ENCODE measurements at regions not wholly inside any gene's neighbourhood (a gene's known extent, or its start where the extent isn't known, plus 50 kb on each side); places are given as distances from the start of the nearest gene placed in this dataset.
"Not testable (repeated sequence)": the region's sequence is repeated elsewhere in the genome, so short reads cannot be mapped to it uniquely, and the experiment has no call there.

GRCh38 chr9:3773362-3774060, 247.7 kb upstream of the RFX3 start:
- ATAC-seq: no peak

- ATAC-seq: no peak
These were observed 243.8 kb upstream of the RFX3 start for GRCh38 chr9:3769646-3770045.

DNA sequence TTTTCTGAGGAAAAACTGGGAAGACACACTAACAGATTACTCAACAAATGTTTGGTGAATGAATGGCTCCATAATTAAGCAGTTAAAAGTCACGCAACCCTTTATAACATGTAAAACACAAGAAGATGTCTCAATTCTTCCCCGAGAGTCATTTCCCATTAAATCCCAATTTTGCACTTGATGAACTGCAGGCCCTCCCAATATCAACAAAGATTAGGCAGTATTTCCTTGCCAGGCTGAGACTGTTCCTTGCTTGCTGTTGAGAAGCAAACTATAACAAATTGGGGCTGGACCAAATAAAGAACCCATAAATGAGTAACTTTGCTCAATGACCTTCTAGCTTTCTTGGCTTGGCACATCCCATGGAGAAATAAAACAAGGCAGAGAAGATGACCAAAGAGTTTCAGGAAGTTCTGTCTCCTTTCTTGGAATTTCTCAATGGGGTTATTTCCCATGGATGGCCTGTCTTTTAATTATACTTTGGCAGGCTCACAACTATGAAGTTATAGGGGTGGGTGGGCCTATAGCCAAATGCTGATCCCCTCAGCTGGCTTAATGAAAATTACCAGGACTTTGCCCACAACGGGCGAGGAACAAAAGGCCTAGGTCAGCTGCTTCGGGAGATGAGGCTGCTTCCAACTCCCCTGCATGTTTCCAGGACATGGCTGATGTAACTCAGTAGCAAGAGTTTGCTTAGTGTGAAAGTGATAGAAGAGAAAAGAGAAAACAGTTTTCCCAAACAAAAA, 243.1 kb upstream of the RFX3 start:
- no peak for ATAC-seq

DNA sequence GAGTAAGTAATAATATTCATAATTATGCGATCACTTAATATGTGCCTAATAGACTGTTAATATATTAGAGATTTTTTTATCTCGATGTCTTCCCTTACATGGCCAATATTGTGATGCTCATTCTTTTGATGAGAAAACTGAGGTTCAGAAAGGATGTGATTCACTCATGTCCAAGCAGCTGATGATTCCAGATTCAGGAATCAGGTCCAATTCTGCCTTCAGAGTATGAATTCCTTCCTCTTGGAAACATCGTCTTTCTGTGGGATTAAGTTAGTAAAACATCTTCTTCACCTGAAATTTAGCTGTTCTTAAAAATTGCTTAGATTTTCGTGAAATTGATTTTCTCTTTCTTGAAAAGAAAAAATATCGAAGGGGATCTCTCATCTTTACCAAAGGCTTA, 242.5 kb upstream of the RFX3 start:
- no peak for ATAC-seq

- ATAC-seq: no peak
These were observed 236.3 kb upstream of the RFX3 start for GRCh38 chr9:3762076-3762475.

DNA sequence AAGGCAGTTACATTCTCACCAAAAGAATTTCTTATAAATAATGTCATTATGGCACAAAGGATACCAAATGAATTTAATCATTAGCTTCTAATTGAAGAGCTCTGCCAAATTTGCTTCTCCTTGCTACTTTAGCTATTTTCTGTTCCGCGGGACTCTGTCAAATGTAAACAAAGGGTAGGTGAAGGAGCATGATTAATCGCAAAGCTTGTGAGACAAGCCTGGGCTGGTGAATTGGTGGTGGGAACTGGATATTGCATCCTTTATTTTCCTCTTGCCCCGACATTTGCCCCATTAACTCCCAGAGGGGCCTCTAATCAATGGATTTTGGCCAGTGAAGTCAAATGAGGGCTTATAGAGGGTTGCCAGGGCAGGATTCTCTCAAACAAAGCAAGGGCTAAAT, 234.2 kb upstream of the RFX3 start:
- peak; percentile 78 for ATAC-seq

DNA sequence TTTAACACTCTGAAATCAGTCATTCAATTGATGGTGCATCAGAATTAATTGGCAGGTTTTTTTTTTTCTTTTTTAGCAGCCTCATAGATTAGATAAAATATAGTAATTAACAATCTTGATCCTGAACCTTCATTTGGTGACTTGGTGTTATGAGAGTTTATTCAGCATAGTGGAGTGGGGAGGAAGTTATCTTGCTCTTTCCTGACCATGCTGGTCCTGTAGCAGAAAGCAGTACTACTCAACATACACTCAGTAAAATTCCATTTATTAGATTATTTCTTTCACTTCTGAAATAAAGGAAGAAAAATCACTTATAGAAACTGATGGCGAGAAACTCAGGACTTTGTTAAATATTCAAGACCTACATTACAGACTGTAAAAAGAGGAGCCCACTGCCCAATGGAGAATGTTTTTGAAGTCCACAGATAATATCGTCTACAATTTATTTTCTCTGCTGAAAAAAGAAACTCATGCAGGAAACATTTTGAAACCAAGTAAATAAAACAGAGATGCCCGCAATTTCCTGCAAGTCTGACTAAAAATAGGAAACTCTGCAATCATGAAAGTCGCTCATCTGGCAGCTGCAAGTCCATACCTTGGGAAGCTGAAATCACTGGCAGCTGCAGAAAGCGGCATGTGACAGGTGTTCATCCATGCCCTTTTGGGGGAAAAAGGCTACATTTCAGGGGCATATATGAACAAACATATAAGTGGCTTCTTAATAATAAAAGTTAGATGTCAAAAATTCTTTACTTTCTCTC, 233.2 kb upstream of the RFX3 start:
- ATAC-seq: no peak

DNA sequence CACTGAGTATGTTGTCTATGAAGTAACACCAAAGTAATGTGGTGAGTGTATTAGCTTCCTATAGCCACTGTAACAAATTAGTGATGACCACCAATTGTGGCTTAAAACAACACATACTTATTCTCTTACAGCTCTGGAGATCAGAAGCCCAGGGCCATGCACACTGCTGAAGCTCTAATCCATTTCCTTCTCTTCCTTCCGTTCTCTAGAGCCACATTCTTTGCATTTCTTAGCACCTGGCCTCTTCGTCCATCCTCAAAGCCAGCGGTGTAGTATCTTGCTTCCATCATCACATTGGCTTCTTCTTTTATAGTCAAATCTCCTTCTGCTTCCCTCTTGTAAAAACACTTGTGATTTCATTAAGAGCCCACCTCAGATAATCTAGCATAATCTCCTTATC, 230.3 kb upstream of the RFX3 start:
- ATAC-seq: no peak

- no peak for ATAC-seq
These were observed 225.4 kb upstream of the RFX3 start for GRCh38 chr9:3751125-3751758.

DNA sequence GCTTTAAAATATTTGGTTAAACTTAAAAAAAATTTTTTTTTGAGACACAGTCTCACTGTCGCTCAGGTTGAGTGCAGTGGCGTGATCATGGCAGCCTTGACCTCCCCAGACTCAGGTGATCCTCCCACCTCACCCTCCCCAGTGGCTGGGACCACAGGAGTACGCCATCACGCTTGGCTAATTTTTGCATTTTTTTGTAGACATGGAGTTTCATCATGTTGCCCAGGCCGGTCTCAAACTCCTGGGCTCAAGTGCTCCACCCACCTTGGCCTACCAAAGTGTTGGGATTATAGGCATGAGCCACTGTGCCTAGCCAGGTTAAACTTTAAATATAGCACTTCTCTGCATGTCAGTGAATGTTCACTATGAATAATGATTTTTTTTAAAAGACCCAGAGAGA, 224.5 kb upstream of the RFX3 start:
- no peak for ATAC-seq

- ATAC-seq: peak; percentile 98
These were observed 220.8 kb upstream of the RFX3 start for GRCh38 chr9:3746296-3747275.

DNA sequence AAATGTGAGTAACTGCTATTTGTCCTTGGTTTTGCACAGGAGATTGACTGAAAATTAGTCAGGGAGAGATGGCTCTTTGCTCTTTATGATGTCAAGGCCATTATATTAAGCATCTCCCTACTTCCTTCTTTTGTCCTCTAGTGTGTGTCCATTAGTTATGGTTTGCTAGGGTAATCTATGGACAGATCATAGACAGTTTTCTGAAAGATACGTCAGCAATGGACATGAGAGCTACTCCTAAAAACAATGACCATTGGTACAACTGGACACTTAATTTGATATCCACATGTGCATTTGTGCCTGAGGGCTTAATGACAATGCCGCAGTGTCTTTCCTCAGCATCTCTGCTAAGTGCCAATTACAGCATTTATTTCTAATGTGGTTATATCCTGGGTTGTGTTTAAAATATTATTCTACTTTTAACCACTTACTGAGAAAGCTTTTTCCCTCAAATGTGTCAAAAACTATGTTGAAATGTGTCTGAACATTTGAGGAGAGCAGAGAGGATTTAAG, 218.2 kb upstream of the RFX3 start:
- ATAC-seq: no peak

GRCh38 chr9:3742586-3742985, 216.8 kb upstream of the RFX3 start:
- ATAC-seq: no peak

DNA sequence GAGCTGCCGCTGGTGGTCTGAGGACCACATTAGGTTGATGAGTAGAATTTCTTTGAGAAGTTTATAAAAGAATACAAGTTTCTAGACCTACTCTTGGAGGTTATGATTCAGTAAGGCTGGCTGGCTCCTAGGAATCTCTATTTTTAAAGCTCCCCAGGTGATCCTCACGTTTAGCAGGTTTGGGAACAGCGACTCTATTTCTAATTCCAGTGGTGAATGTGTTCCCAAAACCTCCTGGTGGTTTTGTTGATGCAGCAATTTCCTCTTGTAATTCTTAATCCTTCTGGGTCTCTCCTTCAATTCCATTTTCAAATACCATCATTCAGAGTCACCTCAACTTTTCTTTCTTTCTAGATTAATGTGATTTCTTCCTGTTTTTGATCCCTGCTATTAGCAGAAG, 215.9 kb upstream of the RFX3 start:
- ATAC-seq: no peak

DNA sequence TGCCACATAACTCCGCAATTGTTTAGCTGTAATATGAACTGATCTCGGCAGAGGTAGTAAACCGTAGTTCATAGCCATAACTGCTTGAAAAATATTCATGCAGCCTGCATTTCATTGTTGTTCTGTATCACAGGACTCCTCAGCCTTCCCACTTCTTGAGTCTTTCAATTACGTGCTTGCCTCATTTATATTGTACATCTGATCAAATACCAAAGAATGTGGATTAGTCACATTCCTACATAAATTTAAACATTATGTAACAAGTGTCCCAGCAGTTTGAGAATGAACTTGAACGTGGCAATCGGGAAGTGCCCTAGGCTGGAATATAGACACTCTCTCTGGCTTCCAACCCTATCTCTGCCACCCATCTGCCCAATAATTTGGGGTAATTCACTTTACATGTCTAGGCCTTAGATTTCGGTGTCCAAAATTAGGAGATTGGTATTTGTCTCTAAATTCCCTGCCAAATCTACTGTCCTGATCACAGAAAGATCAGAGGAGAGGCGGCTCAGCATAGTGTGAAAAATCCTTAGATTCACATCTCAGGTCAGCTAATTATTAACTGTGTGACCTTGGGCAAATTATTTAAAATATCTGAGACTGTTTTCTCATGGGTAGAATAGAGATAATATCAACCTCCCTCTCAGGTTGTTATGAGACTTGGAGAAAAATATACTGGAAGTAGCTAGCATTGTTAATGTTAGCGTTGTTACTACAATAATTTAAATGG, 215.1 kb upstream of the RFX3 start:
- ATAC-seq: peak; percentile 85

DNA sequence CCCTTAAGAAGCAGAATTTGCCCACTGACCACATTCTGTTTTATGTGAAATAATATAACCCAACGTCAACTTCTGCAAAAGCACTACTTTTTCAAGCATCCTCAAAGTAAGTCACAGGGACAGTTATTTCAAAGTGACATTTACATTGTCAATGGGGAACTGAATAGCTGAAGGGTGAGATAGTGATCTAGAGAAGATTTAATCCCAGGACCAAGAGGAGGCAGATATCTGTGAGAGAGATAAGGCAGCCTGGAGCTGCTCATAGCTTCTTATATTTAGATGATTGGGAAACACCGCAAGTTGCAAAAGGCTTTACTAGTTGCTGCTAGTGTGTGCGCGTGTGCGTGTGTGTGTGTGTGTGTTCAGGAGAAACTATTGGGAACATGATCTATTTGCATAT, 210.4 kb upstream of the RFX3 start:
- ATAC-seq: no peak

DNA sequence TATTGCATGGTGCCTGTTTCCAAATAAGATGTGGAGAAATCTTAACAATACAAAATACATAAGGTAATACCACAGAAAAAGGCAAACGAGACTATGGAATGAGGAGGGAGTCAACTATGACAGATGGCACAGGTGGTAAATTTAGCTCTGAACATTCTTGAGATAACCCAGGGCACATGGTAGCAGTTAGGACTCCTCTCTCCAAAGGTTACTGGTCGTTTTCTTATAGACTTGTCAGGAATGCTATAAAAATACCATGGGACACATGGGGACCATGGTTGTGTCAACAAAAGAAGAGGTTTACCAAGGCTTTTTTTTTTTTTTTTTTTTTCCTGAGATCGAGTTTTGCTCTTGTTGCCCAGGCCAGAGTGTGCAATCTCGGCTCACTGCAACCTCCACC, 209.4 kb upstream of the RFX3 start:
- ATAC-seq: no peak

DNA sequence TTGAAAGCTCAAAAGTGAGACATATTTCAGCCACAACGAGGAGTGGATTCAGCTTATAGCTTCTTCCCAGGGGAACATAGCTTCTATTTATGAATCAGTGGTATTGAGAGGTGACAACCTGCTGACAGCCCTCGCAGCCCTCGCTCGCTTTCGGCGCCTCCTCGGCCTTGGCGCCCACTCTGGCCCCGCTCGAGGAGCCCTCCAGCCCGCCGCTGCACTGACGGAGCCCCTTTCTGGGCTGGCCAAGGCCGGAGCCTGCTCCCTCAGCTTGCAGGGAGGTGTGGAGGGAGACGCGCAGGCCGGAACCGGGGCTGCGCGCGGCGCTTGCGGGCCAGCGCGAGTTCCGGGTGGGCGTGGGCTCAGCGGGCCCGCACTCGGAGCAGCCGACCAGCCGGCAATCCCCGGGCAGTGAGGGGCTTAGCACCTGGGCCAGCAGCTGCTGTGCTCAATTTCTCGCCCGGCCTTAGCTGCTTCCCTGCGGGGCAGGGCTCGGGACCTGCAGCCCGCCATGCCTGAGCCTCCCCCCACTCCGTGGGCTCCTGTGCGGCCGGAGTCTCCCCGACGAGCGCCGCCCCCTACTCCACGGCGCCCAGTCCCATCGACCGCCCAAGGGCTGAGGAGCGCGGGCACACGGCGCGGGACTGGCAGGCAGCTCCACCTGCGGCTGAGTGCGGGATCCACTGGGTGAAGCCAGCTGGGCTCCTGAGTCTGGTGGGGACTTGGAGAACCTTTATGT, 207.9 kb upstream of the RFX3 start:
- not testable (repeated sequence) for ATAC-seq

DNA sequence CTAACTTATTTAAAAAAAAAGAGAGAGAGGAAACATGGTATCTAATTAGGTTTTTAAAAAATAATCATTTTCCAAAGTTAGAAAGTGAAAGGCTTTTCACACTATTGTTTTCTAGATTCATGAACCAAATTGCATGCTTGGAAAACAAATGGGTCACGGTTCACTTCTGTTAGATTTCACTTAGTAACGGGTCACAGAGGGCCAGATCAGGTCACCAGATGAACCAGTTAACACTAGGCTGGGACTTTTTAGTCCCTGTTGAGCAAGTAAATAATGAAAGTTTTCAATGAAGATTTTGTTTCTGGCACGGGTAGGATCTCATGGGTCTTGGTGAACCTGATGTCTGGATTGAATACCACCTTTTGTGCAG, 207.2 kb upstream of the RFX3 start:
- no peak for ATAC-seq

Data from esophagus mucosa (tissue), 1 donor.